HCT116 (cell line): ENCODE measurements at regions not wholly inside any gene's neighbourhood (a gene's known extent, or its start where the extent isn't known, plus 50 kb on each side); places are given as distances from the start of the nearest gene placed in this dataset.
A peak's percentile ranks its signal among the peaks of the same experiment; 100 is the strongest.

Source experiments
- ATAC-seq: fragments of 200-7000 bp; cut with Tn5 transposase; 2 replicates; pipeline ENCODE4 v1.9.1; 2020; ENCODE audit warnings: mild to moderate bottlenecking, moderate library complexity
- BruUV-seq: library from RNA; stranded (reverse); fragments of 400-500 nt; replicated peaks from 2 replicates; lab custom pipeline; 2021; lab: Mats Ljungman, UMichigan
- CTCF ChIA-PET: fragments of 300-600 bp; sonication (Branson Sonifier 250); formaldehyde crosslinking; loops from one replicate; lab custom pipeline; 2021; ENCODE audit warnings: antibody characterized with exemption; lab: Charles Lee
- POLR2A ChIA-PET: fragments of 300-600, 350-600 bp; sonication (Branson Sonifier 250); formaldehyde crosslinking; loops from one replicate; lab custom pipeline; 2021; ENCODE audit warnings: antibody characterized with exemption; lab: Charles Lee
- RAD21 ChIA-PET, 2 experiments: fragments of 300-600 bp; sonication (Branson Sonifier 250); formaldehyde crosslinking; loops; one replicate each; lab custom pipeline; 2023; ENCODE audit warnings: low total read pairs in 2 of 2; ENCODE audit not compliant: uncharacterized antibody in 2 of 2, unreplicated experiment in 2 of 2, low non-redundant PET in 1 of 2; lab: Charles Lee
- DNase-seq: peaks from one replicate; pipeline ENCODE4 v3.0.0-alpha.2; 2010; ENCODE audit warnings: low read depth, low spot score
- H2AFZ ChIP-seq: fragments of 200-600 bp; shearing (Covaris generic), sonication (generic); 2 replicates; pipeline ENCODE4 v1.6.1; 2017; ENCODE audit warnings: low read depth, mixed run types, mixed read lengths, antibody characterized with exemption, low read length; ENCODE audit not compliant: poor library complexity, severe bottlenecking
- H3K27ac ChIP-seq: 2 replicates; pipeline ENCODE4 v1.5.1; 2012; ENCODE audit warnings: low read depth, low read length
- H3K27me3 ChIP-seq: fragments of 200-600 bp; sonication (generic); 2 replicates; pipeline ENCODE4 v1.6.1; 2016; ENCODE audit warnings: mixed run types, low read length, mixed read lengths; ENCODE audit not compliant: insufficient read depth
- H3K36me3 ChIP-seq, 2 experiments: fragments of 200-500 bp in 1 of 2; fragments of 200-600 bp in 1 of 2; sonication (Bioruptor generic) in 1 of 2; sonication (generic) in 1 of 2; 2 replicates each; pipeline versions ENCODE4 v1.5.1 to v1.6.1; 2014 to 2016; ENCODE audit warnings: low read length in 2 of 2, inconsistent platforms in 1 of 2, mixed read lengths in 1 of 2, mixed run types in 1 of 2; ENCODE audit not compliant: insufficient read depth in 2 of 2, control insufficient read depth in 1 of 2
- H3K4me1 ChIP-seq, 2 experiments: fragments of 200-600 bp in 1 of 2; sonication (generic) in 1 of 2; 2 replicates each; pipeline versions ENCODE4 v1.5.1 to v1.6.1; 2012 to 2017; ENCODE audit warnings: low read length in 2 of 2, inconsistent platforms in 1 of 2, mild to moderate bottlenecking in 1 of 2, mixed read lengths in 1 of 2, mixed run types in 1 of 2, moderate library complexity in 1 of 2; ENCODE audit not compliant: insufficient read depth in 2 of 2, control insufficient read depth in 1 of 2
- H3K4me2 ChIP-seq: fragments of 200-600 bp; sonication (generic); 2 replicates; pipeline ENCODE4 v1.6.1; 2017; ENCODE audit warnings: mixed run types, low read length, mixed read lengths
- H3K4me3 ChIP-seq, 2 experiments: fragments of 200-600 bp in 1 of 2; sonication (generic) in 1 of 2; replicated peaks in 1 of 2; 2 replicates each; pipeline ENCODE4 v1.5.1; 2011 to 2016; ENCODE audit warnings: low read length in 2 of 2, control low read depth in 1 of 2, low read depth in 1 of 2, mild to moderate bottlenecking in 1 of 2, mixed read lengths in 1 of 2, mixed run types in 1 of 2
- H3K79me2 ChIP-seq: fragments of 200-600 bp; sonication (generic); 2 replicates; pipeline ENCODE4 v1.6.1; 2017; ENCODE audit warnings: mild to moderate bottlenecking, mixed run types, low read length, moderate library complexity, mixed read lengths; ENCODE audit not compliant: insufficient read depth
- H3K9ac ChIP-seq: fragments of 200-600 bp; sonication (generic); 2 replicates; pipeline ENCODE4 v1.6.1; 2016; ENCODE audit warnings: low read length, mixed read lengths
- H3K9me2 ChIP-seq: fragments of 200-600 bp; sonication (generic), shearing (Covaris generic); 2 replicates; pipeline ENCODE4 v1.6.1; 2017; ENCODE audit warnings: mixed run types, mild to moderate bottlenecking, moderate library complexity; ENCODE audit not compliant: insufficient read depth
- H3K9me3 ChIP-seq, 2 experiments: fragments of 200-500 bp in 1 of 2; fragments of 200-600 bp in 1 of 2; sonication (Bioruptor generic) in 1 of 2; sonication (generic) in 1 of 2; 2 replicates each; pipeline ENCODE4 v1.6.1; 2014 to 2017; ENCODE audit warnings: low read length in 2 of 2, mixed read lengths in 2 of 2, inconsistent platforms in 1 of 2, low read depth in 1 of 2, mild to moderate bottlenecking in 1 of 2, mixed run types in 1 of 2, moderate library complexity in 1 of 2; ENCODE audit not compliant: control insufficient read depth in 1 of 2, insufficient read depth in 1 of 2
- H4K20me1 ChIP-seq: fragments of 200-600 bp; sonication (generic), shearing (Covaris generic); 2 replicates; pipeline ENCODE4 v1.6.1; 2017; ENCODE audit warnings: mixed run types, mild to moderate bottlenecking, moderate library complexity; ENCODE audit not compliant: insufficient read depth
- EGR1 ChIP-seq: IDR thresholded peaks from 2 replicates; pipeline ENCODE4 v1.6.1; 2012; ENCODE audit warnings: low read depth
- EZH2 ChIP-seq: fragments of 200-600 bp; sonication (generic); IDR thresholded peaks from 2 replicates; pipeline ENCODE4 v1.6.1; 2017; ENCODE audit warnings: antibody characterized with exemption, mixed run types
- EZH2phosphoT487 ChIP-seq: fragments of 200-600 bp; IDR thresholded peaks from 2 replicates; pipeline ENCODE4 v1.6.1; 2018; ENCODE audit warnings: antibody characterized with exemption, borderline replicate concordance
- FOSL1 ChIP-seq: IDR thresholded peaks from 2 replicates; pipeline ENCODE4 v1.6.1; 2012; ENCODE audit warnings: low read depth
- POLR2AphosphoS5 ChIP-seq: IDR thresholded peaks from 2 replicates; pipeline ENCODE4 v1.6.1; 2011; ENCODE audit warnings: mild to moderate bottlenecking, low read depth, low read length, moderate library complexity
- RAD21 ChIP-seq: IDR thresholded peaks from 2 replicates; pipeline ENCODE4 v1.6.1; 2012; ENCODE audit warnings: low read depth, mild to moderate bottlenecking
- TCF7L2 ChIP-seq: IDR thresholded peaks from 2 replicates; pipeline ENCODE4 v1.7.0; 2011; ENCODE audit warnings: borderline replicate concordance, inconsistent platforms; ENCODE audit not compliant: insufficient read depth, insufficient read length; ENCODE audit errors: extremely low read depth
- YY1 ChIP-seq: IDR thresholded peaks from 2 replicates; pipeline ENCODE4 v1.6.1; 2011; ENCODE audit warnings: low read length, low read depth, moderate library complexity, mild to moderate bottlenecking; ENCODE audit not compliant: insufficient replicate concordance; ENCODE audit errors: extremely low read depth
- intact Hi-C: fragments of 100-400 bp; cut with micrococcal nuclease; formaldehyde crosslinking; loops from 2 replicates; pipeline ENCODE4 v1.10.0; 2022
- TF ChIP-seq, protein P1 (sequence below), 3 experiments: fragments of 200-600 bp in 1 of 3; sonication (generic) in 1 of 3; IDR thresholded peaks in 2 of 3; conservative IDR thresholded peaks in 1 of 3; 2 replicates each; pipeline ENCODE4 v1.5.1; 2012 to 2017; ENCODE audit warnings: low read depth in 2 of 3, low read length in 2 of 3, antibody characterized with exemption in 1 of 3, borderline replicate concordance in 1 of 3, control low read depth in 1 of 3, mild to moderate bottlenecking in 1 of 3, mixed read lengths in 1 of 3, mixed run types in 1 of 3, moderate library complexity in 1 of 3; ENCODE audit not compliant: insufficient read depth in 1 of 3
- TF ChIP-seq, protein P2 (sequence below): IDR thresholded peaks from 2 replicates; pipeline ENCODE4 v1.6.1; 2012

DNA sequence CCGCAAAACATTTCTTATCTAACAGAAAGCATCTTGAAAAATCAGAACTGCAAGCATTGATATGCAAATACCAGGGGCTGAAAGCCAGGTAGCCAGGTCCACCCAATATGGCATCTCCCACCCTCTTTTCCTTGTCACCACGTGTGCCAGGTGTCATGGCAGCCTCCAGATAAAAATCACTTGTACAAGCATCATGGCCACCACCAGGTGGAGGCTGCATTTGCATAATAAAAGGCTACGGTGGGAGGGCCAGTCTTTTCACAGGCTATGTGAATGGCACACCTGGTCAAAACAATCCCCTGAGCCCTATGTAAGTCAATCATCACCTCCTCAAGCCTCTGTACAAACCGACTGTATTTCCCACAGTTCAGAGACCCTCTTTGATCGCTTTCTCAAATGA is 1233.1 kb upstream of the ALCAM start:
- DNase-seq (no peak), ATAC-seq (peak; percentile 54)
- ChIA-PET CTCF (no interaction called here), POLR2A (no interaction called here), RAD21 (no interaction called here)
- Histone ChIP-seq H3K9me2 (no peaks in the 10 kb centered on the region), H3K4me2 (no peak overlapping the region), H3K4me3 (no peak overlapping the region), H3K9ac (no peak overlapping the region), H3K36me3 (no peaks in the 10 kb centered on the region), H2AFZ (peak overlapping the region; percentile 37), H3K4me1 (no peaks in the 10 kb centered on the region), H4K20me1 (no peaks in the 10 kb centered on the region), H3K9me3 (no peaks in the 10 kb centered on the region), H3K79me2 (no peaks in the 10 kb centered on the region), H3K27ac (no peak overlapping the region), H3K27me3 (no peaks in the 10 kb centered on the region)
- intact Hi-C loops, result no loop called here
- TF ChIP-seq POLR2AphosphoS5, result no peak
- TF ChIP-seq, protein P1, sequence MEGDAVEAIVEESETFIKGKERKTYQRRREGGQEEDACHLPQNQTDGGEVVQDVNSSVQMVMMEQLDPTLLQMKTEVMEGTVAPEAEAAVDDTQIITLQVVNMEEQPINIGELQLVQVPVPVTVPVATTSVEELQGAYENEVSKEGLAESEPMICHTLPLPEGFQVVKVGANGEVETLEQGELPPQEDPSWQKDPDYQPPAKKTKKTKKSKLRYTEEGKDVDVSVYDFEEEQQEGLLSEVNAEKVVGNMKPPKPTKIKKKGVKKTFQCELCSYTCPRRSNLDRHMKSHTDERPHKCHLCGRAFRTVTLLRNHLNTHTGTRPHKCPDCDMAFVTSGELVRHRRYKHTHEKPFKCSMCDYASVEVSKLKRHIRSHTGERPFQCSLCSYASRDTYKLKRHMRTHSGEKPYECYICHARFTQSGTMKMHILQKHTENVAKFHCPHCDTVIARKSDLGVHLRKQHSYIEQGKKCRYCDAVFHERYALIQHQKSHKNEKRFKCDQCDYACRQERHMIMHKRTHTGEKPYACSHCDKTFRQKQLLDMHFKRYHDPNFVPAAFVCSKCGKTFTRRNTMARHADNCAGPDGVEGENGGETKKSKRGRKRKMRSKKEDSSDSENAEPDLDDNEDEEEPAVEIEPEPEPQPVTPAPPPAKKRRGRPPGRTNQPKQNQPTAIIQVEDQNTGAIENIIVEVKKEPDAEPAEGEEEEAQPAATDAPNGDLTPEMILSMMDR (IDR thresholded peaks at IDR 0.05 in 2 of 3, conservative IDR thresholded peaks at IDR 0.05 in 1 of 3; ENCODE audit: borderline replicate concordance in 1 of 3, insufficient read depth in 1 of 3, low read depth in 2 of 3, low read length in 2 of 3), result 0 out of 6 replicates have a peak, but pooled peaks of 1 of the 3 experiments have one; percentile 12
- TF ChIP-seq YY1, result peak; percentile 13
- no TSS peak for BruUV-seq

DNA sequence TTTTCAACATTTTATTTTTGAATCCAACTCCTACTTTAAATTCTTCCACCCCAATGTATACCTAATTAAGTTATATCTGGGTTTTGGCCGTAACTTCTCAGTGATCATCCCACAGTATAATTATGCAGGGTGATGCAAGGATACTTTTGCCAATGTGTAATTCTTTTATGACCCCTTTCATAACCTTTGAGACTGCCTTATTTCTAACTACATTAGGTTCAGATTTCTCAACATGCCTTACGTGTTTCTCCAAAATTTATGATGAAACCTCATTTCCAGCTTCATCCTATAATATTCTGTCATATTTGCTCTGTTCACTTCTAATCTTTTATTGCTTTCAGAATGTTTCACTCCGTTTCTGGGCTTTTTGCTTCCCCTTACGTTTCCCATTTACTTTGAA is 1229.6 kb upstream of the ALCAM start:
- DNase-seq, result no peak
- Histone ChIP-seq H3K9me2 (no peaks in the 10 kb centered on the region), H3K9me3 (no peaks in the 10 kb centered on the region), H3K36me3 (no peaks in the 10 kb centered on the region), H3K9ac (no peak overlapping the region), H3K4me2 (no peak overlapping the region), H3K4me1 (no peaks in the 10 kb centered on the region), H3K4me3 (no peak overlapping the region), H3K27me3 (no peaks in the 10 kb centered on the region), H3K27ac (no peak overlapping the region), H3K79me2 (no peaks in the 10 kb centered on the region), H4K20me1 (no peaks in the 10 kb centered on the region), H2AFZ (no peak overlapping the region)
- intact Hi-C loops, result no loop called here
- BruUV-seq, result no TSS peak
- POLR2A ChIA-PET, result no interaction called here
- TF ChIP-seq EZH2 (no peak), RAD21 (no peak), EZH2phosphoT487 (no peak), EGR1 (no peak), YY1 (no peak), TCF7L2 (no peak), FOSL1 (no peak)
- TF ChIP-seq, protein P1 (IDR thresholded peaks at IDR 0.05 in 2 of 3, conservative IDR thresholded peaks at IDR 0.05 in 1 of 3; ENCODE audit: borderline replicate concordance in 1 of 3, insufficient read depth in 1 of 3, low read depth in 2 of 3, low read length in 2 of 3), result no peak
- TF ChIP-seq, protein P2, sequence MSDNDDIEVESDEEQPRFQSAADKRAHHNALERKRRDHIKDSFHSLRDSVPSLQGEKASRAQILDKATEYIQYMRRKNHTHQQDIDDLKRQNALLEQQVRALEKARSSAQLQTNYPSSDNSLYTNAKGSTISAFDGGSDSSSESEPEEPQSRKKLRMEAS, result no peak
- no peak for ATAC-seq
- CTCF ChIA-PET, result no interaction called here
- RAD21 ChIA-PET, result no interaction called here
